NCI-H2029 treated with DMSO at 0.1 percent for 48 hours (cell line): ENCODE measurements at regions not wholly inside any gene's neighbourhood (a gene's known extent, or its start where the extent isn't known, plus 50 kb on each side); places are given as distances from the start of the nearest gene placed in this dataset.
"Not testable (repeated sequence)": the region's sequence is repeated elsewhere in the genome, so short reads cannot be mapped to it uniquely, and the experiment has no call there.

Source experiments
- DNase-seq: peaks from one replicate; lab custom pipeline; 2025; lab: John Stamatoyannopoulos, UW

DNA sequence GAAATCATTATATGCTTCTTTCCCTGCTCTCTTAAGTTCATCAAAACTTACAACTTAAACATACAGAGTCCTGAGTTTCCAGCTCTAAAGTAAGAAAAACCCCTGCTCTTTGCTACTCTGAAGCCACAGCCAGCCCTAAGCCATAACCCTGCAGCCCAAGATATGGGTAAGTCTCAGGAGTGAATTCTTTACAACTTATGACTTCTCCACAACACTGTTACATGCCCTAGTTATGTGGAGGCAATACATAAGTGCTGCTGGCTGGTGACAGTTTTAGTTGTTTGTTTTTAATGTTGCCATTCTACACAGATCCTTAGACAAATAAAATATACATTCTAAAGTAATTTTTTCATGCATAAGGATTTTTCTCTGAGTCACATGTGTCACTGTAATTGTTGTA, 100.2 kb downstream of the FBXO8 start:
- DNase-seq = no peak

DNA sequence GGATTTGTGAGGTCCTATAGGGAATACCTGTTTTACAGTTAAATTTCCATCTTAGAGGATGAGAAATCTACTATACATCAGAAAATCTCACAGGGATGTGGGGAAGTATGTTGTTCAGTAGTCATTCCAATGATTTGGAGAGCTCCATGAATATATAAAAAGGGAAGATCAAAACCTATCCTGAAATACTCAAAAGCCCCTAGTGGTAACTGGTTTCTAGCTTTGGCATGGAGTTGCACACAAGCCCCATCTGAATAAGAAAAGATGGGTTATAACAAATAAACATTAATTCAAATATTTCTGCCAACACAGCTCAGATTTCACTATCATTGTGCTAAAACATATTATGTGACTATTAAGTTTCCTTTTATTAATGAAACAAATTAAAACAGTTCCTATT, 101.6 kb downstream of the FBXO8 start:
- DNase-seq = no peak

DNA sequence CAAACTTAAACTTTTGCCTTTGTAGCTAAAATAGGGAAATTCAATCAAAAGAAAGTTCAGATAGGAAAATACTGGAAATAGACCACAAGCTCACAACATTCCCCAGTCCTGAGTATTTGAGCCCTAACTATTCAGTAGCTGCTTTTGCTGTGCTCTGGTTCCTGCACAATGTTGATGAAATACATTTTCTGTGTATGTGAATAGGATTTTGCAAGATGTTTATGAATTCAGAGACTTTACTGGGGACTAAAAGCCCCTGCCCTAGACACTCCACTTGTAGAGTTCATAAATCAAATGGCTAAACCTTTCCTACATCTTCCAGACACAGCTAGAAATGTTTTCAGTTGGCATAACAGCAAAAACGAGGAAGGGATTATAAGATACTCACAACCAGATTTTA, 105.9 kb downstream of the FBXO8 start:
- no peak for DNase-seq

DNA sequence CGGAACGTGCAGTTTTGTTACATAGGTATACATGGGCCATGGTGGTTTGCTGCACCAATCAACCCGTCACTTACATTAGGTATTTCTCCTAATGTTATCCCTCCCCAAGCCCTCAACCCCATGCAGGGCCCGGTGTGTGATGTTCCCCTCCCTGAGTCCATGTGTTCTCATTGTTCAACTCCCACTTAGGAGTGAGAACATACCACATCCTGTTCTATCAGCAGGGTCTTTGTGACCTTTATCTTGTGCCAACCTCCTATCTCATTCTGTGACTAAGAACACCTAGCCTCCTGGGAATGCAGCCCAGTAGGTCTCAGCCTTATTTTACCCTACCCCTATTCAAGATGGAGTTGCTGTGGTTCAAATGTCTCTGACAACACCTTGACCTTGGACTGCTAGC, 107.6 kb downstream of the FBXO8 start:
- not testable (repeated sequence) for DNase-seq

DNA sequence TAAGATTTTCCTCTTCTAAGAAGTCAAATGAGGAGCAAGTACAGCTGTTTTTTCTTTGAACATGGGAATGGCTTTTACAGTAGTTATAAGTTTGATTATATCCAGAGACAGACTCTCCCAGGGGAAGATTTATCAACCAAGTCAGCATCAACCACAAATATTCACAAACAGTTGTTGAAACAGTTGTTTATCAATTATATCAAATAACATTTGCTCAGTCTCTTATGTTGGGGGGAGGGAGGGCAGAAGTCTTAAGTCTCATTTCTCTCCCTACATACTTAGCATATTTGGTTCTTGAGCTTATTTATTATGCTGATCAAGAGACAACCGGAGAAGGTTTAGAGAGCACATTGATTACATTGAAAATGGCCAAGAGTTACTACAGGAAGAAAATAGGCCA, 110.1 kb downstream of the FBXO8 start:
- no peak for DNase-seq

DNA sequence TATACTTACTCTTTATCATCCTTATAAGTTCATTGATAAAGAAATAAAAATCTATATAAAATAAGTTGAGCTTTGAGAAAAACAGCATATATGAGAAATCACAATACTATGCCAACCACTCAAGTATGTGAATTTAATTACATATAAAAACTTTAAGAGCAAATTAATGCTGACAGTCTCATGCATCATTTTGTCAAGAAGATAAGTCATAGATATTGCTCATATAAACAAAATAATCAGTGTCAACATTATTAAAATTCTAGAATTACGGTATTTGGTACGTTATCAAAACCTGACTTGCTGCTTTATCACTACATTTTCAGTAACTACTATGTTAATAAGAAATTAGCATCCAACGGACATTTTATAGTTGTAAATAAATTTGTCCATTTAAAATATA, 111.2 kb downstream of the FBXO8 start:
- no peak for DNase-seq

DNA sequence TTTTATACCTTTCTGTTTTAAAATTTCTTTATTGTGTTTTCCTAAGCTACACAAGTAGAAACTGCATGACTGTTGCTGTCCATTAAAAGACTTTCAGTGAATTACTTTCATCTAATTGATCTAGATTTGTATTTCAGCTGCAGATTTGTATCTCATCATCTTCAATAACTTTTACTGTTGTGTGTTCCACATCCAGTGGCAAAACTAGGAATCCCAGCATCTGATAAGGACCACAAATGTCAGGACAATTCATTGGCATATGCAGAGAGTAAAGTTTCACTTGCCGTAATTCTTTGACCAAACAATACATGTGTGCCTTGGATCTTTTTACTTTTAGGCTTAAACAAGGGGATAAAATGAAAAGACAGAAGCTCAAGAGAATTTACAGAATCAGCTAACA, 112.6 kb downstream of the FBXO8 start:
- no peak for DNase-seq

DNA sequence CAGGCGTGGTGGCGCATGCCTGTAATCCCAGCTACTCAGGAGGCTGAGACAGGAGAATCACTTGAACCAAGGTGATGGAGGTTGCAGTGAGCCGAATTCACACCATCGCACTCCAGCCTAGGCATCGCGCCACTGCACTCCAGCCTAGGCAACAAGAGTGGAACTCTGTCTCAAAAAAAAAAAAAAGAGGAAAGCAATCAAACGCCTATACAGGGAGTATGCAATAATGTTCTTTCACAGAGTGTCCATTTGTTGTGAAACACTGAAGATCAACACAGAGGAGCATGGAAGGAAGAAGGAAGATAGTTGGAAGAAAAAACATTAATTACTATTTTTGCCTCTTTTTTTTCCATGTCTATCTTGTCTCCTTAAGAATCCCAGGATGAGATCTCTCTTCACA, 113.4 kb downstream of the FBXO8 start:
- no peak for DNase-seq

DNA sequence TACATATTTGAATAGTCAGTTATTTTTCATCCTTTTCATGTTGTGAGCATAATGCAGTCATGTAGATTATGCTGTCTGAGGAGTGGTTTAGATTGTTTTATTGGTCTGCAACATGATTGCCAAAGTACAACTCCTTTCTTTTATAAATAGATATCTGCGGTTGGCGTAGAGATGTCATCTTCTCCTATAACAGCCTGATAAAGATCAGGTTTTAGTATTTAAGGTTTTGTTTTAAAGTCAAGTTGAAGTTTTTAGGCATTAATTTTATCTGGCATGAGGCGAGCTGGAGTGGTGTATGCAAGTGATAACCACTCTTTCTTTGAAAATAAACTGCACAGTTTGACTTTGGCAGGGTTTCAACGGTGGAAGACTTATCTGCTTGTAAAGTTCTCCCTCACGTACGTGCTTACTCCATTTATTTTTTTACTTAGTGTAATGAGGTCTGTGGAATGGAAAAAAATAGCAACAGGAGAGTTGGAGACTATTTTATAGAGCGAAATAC, 126.3 kb downstream of the FBXO8 start:
- no peak for DNase-seq

DNA sequence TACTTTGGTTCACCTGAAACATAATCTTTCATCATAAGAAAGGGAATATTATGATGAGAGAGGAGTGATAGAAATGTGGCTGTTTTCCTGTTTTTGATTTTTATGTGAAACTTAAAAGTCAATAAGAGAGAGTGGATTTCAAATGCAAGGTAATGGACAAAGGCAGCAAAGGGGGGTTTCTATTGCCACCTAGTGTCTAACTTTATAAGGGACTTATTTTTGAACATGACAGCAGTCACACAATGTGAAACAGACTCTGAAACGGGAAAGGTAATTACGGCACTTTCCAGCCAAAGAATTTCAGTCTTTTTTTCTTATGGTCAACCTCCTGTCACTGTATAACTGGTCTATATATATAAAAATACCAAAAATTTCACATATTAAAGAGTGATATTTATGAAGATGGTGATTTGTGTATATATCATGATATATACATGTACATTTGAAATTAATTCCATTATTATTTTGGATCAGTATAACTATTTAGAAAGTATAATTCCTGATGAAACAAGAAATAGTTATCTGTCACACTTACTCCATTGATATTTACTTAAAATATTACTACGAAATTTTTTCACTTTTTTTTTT, 127.1 kb downstream of the FBXO8 start:
- DNase-seq = no peak

DNA sequence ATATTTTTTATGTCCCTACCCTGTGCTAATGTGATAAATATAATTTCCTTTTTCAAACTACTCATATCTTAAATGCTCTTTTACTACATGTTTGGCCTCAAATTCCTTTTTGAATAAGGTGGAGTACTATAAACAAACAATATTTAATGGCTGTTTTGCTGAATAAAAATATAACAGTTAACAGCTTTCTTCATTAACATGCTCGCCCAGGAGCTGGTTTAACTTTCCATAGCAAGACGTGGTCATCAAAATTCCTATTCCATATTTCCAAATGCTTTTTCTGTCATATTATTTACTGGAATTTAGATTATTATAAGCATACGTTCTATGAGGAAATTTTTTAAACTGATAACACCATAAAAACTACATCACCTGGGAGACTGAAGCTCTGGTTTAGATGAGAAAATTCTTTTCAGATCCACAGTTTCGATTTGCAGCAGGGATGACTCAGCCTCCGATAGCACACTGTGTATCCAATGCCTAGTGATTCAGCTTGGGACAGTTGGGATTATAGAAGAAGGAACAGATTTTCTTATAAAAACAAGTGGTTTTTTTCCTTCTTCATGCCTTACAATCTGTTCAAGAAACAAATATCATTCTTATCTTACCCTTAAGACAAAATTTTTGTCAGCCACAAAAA, 129.1 kb downstream of the FBXO8 start:
- no peak for DNase-seq

DNA sequence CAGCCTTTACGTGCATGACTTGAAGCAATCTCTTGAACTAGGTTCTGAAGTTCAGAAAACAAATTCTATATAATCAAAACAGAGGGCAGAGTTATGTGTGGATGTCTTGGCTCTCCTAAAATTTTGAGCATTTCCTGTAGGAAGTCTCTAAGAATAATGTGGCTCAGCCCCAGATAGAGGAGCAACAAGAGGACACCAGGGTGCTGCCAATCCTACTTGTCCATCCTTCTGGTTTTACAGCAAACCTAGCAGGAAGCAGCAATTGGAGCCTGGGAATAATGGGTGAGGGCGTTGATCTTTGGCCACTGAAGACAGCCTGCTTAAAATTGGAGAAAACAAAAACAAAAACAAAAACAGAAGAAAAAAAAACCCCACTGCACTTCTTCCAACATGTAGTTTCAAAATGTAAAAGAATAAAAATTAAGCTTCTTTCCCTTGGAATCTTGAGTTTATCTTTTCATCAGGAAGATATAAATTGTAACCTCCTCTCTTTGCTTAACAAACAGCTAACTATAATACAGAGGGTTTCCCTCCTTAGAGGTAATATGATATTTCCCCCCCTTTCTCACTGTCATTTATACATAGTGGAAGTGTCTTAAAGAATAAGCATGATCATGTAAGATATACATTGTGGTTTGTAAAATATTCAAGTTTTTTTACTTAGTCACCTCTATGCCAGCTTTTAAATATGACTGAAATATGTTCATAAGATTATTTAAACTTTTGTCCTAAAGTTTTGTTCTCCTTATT, 130.6 kb downstream of the FBXO8 start:
- no peak for DNase-seq

DNA sequence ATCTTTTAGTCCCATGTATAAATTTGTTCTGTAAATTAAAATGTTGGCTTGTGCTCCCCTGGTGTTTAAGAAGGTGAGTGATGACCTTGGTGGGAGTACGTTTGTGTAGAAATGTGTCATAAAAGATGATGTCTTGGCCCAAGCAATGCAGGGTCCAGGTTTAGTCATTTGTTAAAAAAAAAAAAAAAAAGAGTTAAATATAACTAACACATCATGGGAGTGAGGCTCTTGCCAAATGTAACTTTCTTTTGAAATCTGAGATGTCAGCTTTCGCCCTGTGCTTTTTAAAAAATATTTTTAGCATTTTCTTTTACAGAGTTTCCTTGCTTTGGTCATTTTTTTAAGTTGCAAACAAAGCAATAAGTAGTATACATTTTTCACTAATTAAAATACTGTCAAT, 135.6 kb downstream of the FBXO8 start:
- DNase-seq = no peak

DNA sequence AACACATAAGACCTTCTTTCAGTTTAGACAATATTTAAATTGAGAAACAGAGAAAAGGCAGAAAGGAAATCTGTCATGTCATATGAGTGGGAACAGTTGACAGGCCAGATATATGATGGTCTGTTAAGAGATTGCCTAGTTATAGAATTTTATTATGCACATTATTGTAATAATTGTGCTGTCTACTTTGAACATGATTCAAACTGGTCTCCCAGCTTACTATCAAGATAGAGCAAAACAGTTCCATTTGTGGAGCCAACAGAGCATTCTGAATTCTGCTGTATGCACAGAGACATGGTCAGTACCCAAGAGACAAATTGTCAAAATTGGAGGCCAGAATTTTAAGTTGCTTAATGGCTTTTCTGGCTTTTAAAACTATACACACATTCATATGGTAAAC, 139.4 kb downstream of the FBXO8 start:
- DNase-seq = no peak

DNA sequence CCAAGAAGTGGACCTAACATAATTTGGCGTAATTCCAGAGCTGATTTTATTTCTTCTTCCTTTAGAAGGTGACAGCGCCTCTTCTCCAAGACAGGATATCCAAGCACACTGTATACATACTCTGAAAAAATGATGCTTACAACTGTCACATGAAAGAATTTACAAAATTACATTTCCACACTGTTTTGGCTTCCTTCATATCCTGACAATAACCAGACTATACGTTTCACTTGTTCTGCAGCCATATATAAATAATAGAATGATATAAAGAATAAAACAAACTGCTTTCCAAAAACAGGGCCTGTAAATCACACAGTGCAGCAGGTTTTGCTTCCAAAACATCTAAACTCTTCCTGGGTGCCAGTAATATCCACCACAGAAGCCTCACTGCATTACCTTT, 141.6 kb downstream of the FBXO8 start:
- no peak for DNase-seq

DNA sequence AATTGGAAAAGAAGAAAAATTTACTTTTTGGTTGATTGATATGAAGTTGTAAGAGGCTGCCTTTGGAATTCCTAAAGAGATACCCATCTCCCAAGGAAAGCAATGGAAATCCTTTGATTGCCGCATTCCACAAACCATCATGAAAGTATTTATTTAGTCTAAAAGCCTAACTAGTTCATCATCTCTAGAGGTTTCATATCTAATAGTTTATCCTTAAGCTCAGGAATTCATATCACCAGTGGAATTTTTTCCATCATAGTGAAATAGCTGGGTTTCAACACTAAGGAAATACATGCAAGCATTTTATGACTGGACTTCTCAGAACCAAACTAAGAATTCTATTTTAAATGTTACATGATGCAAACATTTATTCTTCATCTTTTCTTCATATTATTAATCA, 144.9 kb downstream of the FBXO8 start:
- no peak for DNase-seq

DNA sequence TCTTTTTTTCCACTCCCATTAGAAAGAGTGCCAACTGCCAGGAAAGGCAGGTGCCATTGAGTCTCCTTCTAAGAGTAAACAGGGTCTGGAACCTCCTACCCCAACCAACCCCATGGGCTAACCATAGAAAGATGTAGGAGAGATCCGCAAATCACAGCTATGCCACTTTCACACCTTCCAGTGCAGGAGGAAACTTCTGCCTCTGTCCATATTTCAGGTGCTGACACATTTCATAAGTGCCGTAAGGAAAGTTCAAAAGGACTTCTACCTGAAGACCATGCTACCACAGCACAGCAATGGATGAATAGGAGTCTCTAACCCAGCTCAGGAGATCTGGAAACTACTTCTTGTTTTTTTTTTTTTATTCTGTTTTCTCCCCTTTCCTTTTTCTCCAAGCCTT, 145.8 kb downstream of the FBXO8 start:
- DNase-seq = no peak

DNA sequence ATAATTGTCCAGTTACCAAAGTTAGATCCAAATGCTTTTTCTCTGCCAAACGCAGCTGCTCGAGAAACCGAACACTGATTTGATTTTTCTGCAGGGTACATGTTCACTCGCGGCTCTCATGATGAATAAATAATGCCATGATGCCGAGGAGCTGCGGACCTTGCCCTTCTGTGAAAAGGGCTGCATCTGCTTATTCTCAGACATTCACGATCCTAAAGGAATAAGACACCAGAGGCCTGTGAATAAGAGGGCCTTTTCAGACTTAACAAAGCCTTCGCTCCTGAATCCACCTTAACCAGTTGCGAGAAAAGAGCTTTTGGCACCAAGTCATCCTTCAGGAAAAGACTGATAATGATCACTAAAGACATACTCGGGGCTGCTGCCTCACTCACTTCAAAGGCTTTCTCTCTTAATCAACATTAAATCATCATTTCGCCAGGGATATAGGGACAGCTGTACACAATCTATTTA, 147.5 kb downstream of the FBXO8 start:
- no peak for DNase-seq

DNA sequence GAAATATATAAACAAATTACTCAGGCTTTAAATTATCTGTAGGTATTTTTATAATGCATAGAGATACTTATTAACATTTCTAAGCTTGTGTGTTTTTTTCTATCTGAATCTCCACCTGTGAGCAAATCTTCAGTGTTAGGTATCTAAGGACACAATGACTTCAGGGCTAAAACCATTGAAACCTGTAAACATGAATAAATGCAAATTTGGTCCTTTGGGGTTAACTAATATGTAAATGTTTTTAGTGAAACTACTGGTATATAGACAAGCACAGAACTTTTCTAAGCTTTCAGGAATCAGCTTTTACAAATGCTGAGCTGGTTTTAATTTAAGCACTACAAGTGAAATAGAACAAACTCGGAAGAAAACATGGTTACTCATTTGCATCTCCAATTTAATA, 147.9 kb downstream of the FBXO8 start:
- DNase-seq = no peak

DNA sequence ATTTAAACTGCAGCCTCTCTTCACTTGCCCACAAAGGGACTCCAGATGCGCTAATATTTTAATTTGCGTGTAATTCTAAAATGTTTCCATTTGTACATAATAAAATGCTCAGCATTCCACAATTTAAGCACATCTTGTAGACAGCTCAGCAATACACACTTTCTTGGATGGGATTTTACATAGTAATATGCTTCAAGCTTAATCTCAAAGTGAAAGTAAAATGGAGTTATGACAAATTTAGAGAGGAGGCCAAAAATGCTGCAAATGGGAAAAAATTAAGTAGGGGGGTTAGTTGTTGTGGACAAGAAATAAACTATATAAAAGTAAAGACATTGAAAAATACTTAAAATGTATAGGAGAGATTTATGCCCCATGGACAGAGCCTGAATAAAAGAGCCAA, 149.1 kb downstream of the FBXO8 start:
- DNase-seq = no peak

DNA sequence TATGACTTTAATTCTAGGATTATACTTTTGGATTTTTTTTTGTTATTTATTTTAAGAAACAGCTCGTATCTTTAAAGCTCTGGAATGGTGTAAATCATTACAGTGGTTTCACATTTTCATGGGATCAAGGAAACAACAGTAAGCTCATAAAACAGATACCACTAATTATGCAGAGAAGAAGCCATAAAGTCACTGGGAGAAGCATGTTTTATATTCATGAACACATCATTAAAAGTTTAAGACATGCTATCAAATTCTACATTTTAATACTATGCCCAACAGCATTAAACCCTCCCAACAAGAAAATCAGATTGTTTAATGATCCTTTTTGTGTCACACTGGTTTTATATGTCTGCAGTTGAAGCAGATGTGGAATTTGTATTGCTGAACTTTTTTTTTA, 149.9 kb downstream of the FBXO8 start:
- no peak for DNase-seq

DNA sequence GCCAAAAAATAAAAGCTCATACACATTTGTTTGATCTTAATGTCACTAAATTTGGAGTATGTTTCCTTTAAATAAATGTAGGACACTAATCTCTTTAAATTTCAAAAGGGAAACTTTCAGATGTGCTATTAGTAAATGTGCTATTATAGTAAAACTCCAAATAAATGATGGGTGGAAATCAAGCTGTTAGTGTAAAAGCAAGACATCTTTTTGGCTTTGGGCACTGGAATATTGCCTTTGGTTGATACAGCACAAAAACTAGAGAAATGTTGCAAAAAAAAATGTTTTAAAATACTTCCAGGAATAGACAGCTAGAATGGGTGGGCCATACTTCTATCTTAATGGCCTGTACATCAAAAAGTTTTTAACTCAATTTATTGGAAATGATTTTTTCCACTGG, 151.6 kb downstream of the FBXO8 start:
- DNase-seq = no peak

DNA sequence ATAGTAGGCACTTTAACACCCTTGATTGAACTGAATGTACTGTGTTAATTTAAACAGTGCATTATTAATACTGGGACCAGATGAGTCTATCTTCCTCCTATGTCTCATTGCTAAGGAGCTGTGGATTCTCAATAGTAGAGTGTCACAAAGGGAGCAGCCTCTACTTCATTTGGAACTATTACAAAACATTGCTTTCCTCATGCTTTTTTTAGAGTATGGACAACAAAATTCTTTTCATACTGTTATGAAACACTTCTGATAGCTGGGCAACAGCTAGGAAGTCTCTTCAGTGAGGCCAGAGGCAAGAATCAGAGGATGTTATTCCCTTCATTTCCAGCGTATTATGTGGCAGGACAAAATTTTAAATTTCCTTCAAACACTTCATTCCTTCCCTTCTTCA, 160.8 kb downstream of the FBXO8 start:
- DNase-seq = no peak
